ENCODE measurements at regions not wholly inside any gene's neighbourhood (a gene's known extent, or its start where the extent isn't known, plus 50 kb on each side); places are given as distances from the start of the nearest gene placed in this dataset.

DNA sequence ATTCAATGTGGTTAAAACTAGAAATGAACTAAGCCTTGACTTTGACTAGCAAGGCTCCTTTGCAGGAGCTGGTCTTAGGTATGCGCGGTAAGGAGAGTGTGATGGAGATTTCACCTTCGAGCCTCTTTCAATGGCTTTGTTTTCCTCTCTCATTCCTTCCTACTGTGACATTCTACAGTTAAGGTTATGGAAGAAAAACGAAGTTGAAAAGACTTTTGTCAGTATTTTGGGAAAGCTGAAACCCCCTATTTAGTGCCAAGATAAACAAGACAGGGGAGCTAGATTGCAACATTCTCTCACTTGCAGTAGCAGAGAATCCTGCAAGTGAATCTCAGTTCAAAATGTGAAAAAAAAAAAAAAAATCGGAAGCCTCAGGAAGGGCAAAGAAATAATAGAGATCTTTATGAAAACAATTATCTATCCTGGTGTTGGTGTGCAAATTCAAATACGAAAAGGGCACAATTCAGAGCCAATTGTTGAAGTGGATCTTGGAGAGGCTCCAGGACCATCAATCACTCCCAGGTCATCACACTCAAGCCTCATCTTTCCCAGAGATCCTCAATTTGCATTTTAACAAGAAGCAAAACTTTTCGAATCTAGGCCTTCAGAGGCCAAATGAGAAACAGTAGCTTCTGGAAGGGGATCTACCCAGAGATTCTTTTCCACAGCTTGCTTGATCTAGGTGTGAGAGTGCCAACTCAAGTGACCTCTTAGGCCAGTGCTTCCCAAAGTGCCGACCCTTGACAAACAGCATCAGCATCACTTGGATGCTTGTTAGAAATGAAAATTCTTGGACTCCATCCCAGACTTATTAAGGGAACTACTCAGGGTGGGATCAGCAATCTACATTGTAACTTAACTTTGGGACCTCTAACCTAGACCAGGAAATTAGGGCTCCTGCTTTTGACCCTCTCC, 163.8 kb downstream of the INHBA start:
- Histone ChIP-seq H3K27ac (ENCODE audit: low read depth, low read length) (no peak overlapping the region), H3K4me2 (ENCODE audit: low read depth, low read length, poor library complexity, severe bottlenecking) (no peak overlapping the region), H3K9ac (ENCODE audit: low read length) (no peak overlapping the region), H3K79me2 (ENCODE audit: insufficient read depth, low read length) (no peaks in the 10 kb centered on the region), H3K4me3 (ENCODE audit: insufficient read depth, low read length, poor library complexity, severe bottlenecking) (no peak overlapping the region), H2AFZ (ENCODE audit: low read depth, low read length, severe bottlenecking) (no peak overlapping the region), H3K27me3 (ENCODE audit: low read length) (no peaks in the 10 kb centered on the region), H3K36me3 (ENCODE audit: low read length) (no peaks in the 10 kb centered on the region), H3K9me3 (ENCODE audit: insufficient read depth, low read length) (no peaks in the 10 kb centered on the region), H3F3A (ENCODE audit: insufficient read depth) (no peaks in the 10 kb centered on the region), H4K20me1 (ENCODE audit: low read depth, low read length) (no peaks in the 10 kb centered on the region), H3K9me2 (replicated peaks; ENCODE audit: insufficient read depth, low read length) (no peaks in the 10 kb centered on the region)
- TF ChIP-seq EZH2phosphoT487 (conservative IDR thresholded peaks at IDR 0.05; ENCODE audit: low read length): no peak
- TF ChIP-seq, protein P1, sequence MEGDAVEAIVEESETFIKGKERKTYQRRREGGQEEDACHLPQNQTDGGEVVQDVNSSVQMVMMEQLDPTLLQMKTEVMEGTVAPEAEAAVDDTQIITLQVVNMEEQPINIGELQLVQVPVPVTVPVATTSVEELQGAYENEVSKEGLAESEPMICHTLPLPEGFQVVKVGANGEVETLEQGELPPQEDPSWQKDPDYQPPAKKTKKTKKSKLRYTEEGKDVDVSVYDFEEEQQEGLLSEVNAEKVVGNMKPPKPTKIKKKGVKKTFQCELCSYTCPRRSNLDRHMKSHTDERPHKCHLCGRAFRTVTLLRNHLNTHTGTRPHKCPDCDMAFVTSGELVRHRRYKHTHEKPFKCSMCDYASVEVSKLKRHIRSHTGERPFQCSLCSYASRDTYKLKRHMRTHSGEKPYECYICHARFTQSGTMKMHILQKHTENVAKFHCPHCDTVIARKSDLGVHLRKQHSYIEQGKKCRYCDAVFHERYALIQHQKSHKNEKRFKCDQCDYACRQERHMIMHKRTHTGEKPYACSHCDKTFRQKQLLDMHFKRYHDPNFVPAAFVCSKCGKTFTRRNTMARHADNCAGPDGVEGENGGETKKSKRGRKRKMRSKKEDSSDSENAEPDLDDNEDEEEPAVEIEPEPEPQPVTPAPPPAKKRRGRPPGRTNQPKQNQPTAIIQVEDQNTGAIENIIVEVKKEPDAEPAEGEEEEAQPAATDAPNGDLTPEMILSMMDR (IDR thresholded peaks at IDR 0.05; ENCODE audit: insufficient read depth, low read length, poor library complexity, severe bottlenecking): no peak

DNA sequence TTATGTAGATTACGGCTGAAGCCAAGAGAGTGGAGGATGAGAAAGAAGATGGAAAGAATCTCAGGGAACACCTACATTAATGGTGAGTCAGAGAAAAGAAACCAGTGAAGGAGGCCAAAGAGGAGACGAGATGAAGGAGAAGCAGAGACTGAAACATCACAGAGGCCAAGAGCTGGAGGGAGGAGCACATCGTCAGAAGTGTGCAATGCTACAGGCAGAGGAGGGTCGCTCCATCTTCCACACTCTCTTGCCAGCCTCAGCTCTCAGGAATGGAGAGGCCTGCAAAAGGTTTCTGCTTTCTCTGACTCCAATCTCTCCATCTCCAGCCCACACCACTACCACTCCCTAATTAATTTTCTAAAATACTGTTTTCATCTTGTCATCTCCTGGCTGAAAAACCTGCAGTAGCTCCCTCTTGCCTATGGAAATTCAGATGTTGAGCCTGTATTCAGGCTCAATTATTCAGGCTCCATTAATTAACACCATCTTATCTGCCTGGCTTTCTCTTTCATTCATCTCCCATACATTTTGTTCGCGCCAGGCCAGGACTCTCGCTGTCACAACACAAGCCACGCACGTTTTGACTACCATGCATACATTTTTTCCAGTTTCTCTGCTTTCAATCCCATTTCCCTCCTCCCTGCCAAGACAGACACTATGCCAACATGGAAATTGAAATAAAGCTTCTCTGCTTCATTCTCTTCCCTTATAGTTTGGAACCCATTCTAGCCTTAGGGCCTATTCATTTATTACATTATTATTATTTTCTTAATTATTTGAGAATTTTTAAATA, 165.8 kb downstream of the INHBA start:
- H3K27ac ChIP-seq (ENCODE audit: low read depth, low read length): no peak overlapping the region

DNA sequence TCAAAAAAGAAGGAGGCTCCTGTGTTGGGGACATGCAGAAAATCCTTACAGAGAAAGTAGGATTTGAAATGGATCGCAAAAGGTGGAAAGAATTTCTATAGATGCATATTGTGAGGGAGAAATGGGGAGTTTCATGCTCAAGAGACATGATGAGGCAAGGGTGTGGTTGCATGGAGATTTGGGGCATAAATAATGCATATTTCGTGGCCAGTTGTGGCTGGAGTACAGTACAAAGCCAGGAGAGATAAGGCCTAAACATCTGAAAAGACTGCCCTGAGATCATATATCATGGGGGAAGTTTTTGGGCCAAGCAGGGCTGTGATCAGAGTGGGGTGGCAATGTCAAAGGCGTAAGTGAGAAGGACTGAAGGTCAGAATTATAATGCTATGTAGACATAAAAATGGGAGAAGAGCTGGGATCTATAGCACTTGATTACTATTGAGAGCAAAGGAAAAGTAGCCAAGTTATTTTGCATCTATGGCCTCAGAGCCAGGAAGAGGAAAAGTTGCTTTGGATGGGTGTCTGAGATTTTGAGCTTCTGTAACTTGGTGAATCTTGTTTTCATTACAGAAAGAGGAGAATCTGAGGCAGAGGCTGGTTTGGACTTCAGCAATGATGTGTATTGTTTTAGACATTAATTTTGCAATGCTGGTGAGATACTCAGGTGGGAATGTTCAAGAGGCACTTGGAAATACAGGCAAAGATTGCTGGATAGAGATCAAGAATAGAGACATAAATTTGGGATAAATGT, 166.6 kb downstream of the INHBA start:
- no peak overlapping the region for H3K4me2 ChIP-seq (ENCODE audit: low read depth, low read length, poor library complexity, severe bottlenecking)
- no peaks in the 10 kb centered on the region for H3F3A ChIP-seq (ENCODE audit: insufficient read depth)
- H3K79me2 ChIP-seq (ENCODE audit: insufficient read depth, low read length): no peaks in the 10 kb centered on the region
- H3K4me3 ChIP-seq (ENCODE audit: insufficient read depth, low read length, poor library complexity, severe bottlenecking): no peak overlapping the region
- no peaks in the 10 kb centered on the region for H3K27me3 ChIP-seq (ENCODE audit: low read length)
- TF ChIP-seq, protein P1 (IDR thresholded peaks at IDR 0.05; ENCODE audit: insufficient read depth, low read length, poor library complexity, severe bottlenecking): no peak
- no peak for TF ChIP-seq EZH2phosphoT487 (conservative IDR thresholded peaks at IDR 0.05; ENCODE audit: low read length)
- H3K27ac ChIP-seq (ENCODE audit: low read depth, low read length): no peak overlapping the region
- H3K9me3 ChIP-seq (ENCODE audit: insufficient read depth, low read length): no peaks in the 10 kb centered on the region
- no peak overlapping the region for H3K9ac ChIP-seq (ENCODE audit: low read length)
- H3K36me3 ChIP-seq (ENCODE audit: low read length): no peaks in the 10 kb centered on the region
- H4K20me1 ChIP-seq (ENCODE audit: low read depth, low read length): no peaks in the 10 kb centered on the region
- no peak overlapping the region for H2AFZ ChIP-seq (ENCODE audit: low read depth, low read length, severe bottlenecking)
- no peaks in the 10 kb centered on the region for H3K9me2 ChIP-seq (replicated peaks; ENCODE audit: insufficient read depth, low read length)

More for the DNA sequence above, 165.8 kb downstream of the INHBA start:
- no peaks in the 10 kb centered on the region for H4K20me1 ChIP-seq (ENCODE audit: low read depth, low read length)
- no peaks in the 10 kb centered on the region for H3K79me2 ChIP-seq (ENCODE audit: insufficient read depth, low read length)
- no peak overlapping the region for H3K4me3 ChIP-seq (ENCODE audit: insufficient read depth, low read length, poor library complexity, severe bottlenecking)
- no peaks in the 10 kb centered on the region for H3K27me3 ChIP-seq (ENCODE audit: low read length)
- no peak for TF ChIP-seq EZH2phosphoT487 (conservative IDR thresholded peaks at IDR 0.05; ENCODE audit: low read length)
- TF ChIP-seq, protein P1 (IDR thresholded peaks at IDR 0.05; ENCODE audit: insufficient read depth, low read length, poor library complexity, severe bottlenecking): no peak
- H3F3A ChIP-seq (ENCODE audit: insufficient read depth): no peaks in the 10 kb centered on the region
- H3K4me2 ChIP-seq (ENCODE audit: low read depth, low read length, poor library complexity, severe bottlenecking): no peak overlapping the region
- H3K9ac ChIP-seq (ENCODE audit: low read length): no peak overlapping the region
- no peak overlapping the region for H2AFZ ChIP-seq (ENCODE audit: low read depth, low read length, severe bottlenecking)
- H3K36me3 ChIP-seq (ENCODE audit: low read length): no peaks in the 10 kb centered on the region
- no peaks in the 10 kb centered on the region for H3K9me3 ChIP-seq (ENCODE audit: insufficient read depth, low read length)
- H3K9me2 ChIP-seq (replicated peaks; ENCODE audit: insufficient read depth, low read length): no peaks in the 10 kb centered on the region

Measured in SU-DHL-6 (cell line).